Renal cortex interstitium (tissue), 11 donors: ENCODE measurements at regions not wholly inside any gene's neighbourhood (a gene's known extent, or its start where the extent isn't known, plus 50 kb on each side); places are given as distances from the start of the nearest gene placed in this dataset.
"Not testable (repeated sequence)": the region's sequence is repeated elsewhere in the genome, so short reads cannot be mapped to it uniquely, and the experiment has no call there.

Source experiments
- DNase-seq, 11 donors: peaks; one replicate each; pipeline ENCODE4 v3.0.0-alpha.2; 2013; ENCODE audit warnings: low read depth in 9 of 11, low spot score in 4 of 11; ENCODE audit errors: extremely low read depth in 1 of 11

DNA sequence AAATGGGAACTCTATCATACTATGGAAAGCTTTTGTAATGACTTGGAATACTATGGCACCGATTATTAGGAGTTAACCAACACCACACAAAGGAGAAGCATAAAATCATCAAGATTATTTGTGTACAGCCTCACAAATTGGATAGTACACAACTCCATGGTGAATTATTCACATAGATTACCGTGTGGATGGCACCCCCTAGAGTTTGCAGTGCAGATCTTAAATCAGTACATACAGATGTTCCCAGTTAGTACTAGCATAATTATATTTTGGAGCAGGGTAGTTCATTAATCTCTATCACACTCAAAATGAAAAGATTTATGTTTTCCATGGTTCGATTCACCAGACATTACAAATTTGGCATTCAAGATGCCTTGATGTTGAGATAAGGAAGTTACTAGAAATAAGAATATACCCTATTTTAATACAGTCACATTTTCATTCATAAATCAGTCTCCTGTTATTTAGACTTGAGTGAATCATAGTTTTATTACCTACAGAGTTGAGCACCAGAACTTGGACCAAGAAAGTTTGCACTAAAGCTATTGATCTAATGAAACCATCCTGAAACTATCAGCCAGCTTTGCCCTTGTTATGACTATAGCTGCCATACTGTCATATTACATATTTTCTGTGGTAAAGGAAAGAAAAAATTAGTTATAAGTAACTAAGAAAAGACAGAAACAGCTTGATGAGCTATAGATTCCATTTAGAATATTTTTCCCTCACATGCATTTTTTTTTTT lies 531.8 kb downstream of the GLUD2 start:
- DNase-seq = peak in 4 of 11 donors; percentile 0 to 2 (median 0)

DNA sequence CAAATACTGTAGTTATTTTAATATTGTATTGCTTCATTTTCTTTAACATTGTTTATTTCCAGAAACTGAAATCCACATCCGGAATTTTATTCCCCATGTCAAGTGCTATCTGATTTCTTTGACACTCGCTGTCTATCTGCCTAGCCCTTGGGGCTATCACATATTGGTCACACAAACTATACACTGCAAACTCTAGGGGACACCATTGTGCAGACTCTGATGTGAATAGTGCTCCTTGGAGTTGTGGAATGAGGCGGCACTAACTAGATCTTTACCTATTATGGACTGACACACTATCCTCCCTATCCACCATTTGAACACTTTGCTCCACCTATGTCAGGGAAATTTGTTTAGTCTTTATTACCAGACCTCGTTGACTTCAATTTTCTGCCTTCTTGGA lies 534.5 kb downstream of the GLUD2 start:
- no peak for DNase-seq

- DNase-seq = no peak
Observed at GRCh38 chrX:121585626-121586025, 538.2 kb downstream of the GLUD2 start.

DNA sequence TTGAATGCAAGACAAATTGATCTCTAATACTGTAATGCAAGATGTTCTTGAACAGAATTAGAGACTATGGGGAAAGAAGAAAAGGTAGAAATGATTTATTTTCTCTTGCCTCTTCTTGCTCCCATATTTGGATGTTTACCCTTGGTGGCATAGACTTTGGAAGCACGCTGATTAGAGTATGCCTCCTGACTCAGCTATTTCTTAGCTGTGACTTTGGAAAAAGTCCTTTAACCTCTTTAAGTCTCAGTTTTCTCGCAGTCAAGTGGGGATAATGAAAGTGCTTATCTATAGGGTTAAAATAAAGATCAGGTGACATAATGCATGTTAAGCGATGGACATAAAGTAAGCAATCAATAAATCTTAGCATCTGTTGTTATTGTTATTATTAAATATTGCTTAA lies 545.5 kb downstream of the GLUD2 start:
- no peak for DNase-seq

DNA sequence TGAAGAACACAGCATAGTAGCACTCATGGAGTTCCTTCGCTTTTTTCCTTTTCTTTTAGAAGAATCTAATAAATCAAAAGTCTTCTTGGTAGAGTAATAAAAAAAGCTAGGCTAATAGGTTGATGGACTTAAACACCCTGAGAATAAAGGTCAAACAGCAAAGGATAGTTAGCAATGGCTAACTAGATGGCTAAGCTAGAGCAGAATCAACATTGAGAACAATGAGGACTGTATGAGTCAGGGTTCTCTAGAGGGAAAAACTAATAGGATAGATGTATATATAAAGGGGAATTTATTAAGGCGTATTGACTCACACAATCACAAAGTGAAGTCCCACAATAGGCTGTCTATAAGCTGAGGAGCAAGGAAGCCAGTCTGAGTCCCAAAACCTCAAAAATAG lies 550.9 kb downstream of the GLUD2 start:
- no peak for DNase-seq

DNA sequence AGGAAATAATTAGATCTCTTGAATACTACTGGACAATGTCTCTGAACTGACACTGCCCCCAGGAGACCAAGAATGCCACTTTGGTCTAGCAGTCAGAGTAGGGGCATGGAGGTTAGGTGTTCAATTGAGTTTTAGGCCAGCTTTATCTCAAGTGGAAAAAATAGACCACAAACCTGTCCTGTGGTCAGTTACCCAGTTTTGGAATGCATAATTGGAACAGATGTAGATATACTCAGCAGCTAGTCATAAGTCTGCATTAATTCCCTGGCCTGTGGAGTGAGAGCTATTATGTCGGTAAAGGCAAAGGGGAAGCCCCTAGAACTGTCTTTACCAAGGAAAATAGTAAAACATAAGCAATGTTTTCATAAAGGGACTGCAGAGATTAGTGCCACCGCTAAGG lies 587.7 kb downstream of the GLUD2 start:
- no peak for DNase-seq

DNA sequence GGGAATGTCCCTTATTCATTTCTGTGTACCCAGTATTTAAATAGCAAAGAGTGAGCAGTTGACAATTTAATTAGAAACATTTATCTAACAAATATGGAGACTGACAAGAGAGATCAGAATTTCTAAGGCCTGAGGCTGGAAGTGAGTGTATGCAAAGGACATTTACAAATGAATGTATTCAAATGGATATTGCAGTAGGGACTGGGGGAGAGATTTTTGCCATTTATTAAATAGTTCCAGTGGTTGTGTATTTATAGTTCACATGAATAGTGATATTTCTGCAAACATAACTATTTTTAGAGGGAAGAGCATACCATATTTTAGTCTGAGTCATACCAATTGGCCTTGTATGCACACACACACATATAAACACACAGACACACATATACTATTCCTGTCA lies 592.4 kb downstream of the GLUD2 start:
- DNase-seq = no peak

DNA sequence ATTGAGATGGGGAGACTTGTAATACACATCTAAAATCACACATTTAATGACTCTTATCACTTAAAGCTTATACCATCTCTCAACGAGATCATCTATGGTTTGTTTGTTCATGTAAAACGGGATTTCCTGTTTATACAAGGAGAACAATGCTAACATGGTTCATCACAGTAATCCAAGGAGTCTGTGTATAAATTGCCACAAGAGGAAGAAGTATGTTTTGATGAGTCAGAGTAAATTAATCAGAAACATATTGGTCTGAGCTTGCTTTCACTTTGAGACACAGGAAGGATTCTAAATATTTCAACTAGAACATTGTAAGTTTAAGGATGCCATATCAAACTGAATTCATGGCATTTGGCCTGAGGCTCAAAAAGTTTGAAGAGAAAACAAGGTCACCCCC lies 594.1 kb downstream of the GLUD2 start:
- DNase-seq = no peak

- DNase-seq = no peak
Observed at GRCh38 chrX:121642415-121642814, 595.0 kb downstream of the GLUD2 start.

DNA sequence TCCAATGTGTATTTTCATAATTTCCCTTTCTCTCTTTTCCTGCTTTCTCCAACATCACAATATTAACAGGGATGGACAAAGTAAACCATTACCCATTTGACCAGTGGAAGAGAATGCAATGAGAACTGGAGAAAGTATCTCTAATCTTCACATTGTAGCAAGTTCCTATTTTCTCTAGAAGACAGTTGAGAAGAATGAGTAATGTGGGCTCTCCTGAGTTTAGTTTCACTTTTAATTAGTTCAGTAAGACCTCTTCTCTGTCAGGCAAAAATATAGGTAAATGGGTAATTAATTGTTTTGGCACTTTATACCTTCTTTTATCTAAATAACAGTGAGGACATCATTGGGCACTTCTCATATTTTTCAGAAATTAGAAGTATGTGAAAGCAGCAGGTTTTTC lies 602.0 kb downstream of the GLUD2 start:
- no peak for DNase-seq

DNA sequence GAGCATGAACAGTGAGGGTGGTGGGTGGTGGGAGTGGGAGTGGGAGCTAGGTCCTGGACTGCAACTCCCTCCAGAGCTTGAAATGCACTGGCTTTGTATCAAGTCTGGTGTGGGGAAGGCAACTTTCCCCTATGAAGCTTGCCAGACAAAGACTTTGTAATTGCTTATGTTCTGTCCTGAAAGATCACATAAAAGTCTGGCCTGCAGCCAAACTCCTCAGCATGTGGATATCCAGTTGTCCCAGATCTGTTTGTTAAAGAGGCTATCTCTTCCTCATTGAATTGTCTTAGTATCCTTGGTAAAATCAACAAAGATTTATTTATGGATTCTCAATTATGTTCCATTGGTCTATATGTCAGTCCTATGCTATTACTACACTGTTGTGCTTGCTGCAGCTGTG lies 607.9 kb downstream of the GLUD2 start:
- DNase-seq = no peak

DNA sequence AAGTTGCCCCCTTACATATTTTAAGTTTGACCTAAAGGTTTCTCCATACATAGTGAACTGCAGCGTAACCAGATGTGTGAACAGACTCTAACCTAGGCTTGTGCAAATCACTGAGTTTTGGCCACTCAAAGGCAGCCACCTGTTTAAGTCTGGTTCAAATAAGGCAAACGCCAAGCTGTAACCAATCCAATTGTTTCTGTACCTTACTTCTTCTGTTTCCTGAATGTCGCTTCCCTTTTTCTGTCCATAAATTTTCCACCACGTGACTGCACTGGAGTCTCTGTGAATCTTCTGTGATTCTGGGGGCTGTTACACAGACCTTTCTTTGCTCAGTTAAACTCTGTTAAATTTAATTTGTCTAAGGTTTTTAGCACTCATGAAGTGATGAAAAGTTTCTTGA lies 618.8 kb downstream of the GLUD2 start:
- DNase-seq = no peak

DNA sequence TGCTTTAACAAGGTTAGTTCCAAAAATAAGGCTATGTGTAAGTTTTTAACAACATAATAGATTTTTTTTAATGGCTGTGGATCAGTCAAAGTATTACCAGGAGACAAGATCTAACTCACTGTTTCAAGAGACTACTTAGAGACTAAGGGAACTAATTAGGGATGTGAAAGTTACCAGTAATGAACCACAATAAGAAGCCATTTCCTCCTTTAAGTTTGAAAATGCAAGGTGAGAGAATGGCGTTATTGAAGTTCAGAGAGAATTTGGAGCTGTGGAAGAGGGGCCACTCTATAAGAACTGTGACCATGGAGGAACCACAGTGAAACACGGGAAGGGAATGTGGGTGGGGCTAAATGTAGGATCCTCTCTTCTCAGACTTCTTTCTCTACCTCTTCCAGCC lies 624.2 kb downstream of the GLUD2 start:
- DNase-seq = no peak

GRCh38 chrX:121709236-121709635 lies 661.8 kb downstream of the GLUD2 start:
- not testable (repeated sequence) for DNase-seq

DNA sequence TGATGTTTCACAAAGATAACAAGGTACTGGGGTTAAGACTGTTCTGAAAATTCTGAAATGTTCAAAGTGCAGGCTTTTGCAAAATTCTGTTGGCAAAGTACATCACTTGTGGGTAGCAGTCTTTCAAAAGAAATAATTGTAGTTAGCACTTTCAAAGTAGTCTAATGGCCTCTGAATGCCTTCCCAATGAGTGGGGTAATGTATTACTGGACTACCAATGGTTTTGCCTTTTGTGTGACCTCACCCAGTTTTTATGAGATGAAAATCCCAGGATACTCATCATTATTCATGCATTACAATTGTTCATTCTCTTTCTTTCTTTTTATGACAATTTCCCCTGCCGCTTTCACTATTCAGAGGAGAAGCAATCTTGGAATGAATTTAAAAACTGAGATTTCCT lies 686.1 kb downstream of the GLUD2 start:
- DNase-seq = no peak

- no peak for DNase-seq
Observed at GRCh38 chrX:121746105-121746504, 698.7 kb downstream of the GLUD2 start.

DNA sequence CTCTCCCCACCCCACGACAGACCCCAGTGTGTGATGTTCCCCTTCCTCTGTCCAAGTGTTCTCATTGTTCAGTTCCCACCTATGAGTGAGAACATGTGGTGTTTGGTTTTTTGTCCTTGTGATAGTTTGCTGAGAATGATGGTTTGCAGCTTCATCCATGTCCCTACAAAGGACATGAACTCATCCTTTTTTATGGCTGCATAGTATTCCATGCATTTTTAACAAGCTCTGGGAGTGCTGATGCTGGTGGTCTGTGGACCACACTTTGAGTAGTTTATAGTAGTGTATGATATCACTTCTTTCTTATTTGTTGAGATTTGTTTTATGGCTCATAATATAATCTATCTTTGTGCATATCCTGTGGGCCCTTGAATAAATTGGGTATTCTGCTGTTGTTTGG lies 706.2 kb downstream of the GLUD2 start:
- DNase-seq = not testable (repeated sequence)

GRCh38 chrX:121754301-121754700 lies 706.9 kb downstream of the GLUD2 start:
- no peak for DNase-seq

DNA sequence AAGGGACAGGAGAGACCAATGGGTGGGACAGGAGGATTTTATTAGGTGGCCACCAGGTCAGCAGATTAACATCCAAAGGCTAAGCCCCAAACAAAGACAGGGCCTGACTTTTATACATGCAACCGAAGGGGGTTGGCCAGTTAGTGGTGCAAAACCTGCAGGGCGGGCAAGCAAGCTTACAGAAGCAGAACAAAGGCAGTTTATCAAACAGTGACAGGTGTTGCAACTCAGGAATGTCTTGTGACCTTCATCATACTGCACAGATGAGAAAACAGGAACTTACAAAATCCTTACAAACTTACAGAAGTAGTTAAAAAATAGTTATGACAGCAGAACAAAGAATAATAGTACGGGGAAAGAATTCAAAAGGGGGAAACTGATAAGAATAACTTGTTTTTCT lies 708.1 kb downstream of the GLUD2 start:
- DNase-seq = no peak

GRCh38 chrX:121761845-121762244 lies 714.4 kb downstream of the GLUD2 start:
- DNase-seq = no peak

- DNase-seq = no peak
Observed at GRCh38 chrX:121763671-121764070, 716.3 kb downstream of the GLUD2 start.
